Fibroblast of skin of back (primary cell): ENCODE measurements at regions not wholly inside any gene's neighbourhood (a gene's known extent, or its start where the extent isn't known, plus 50 kb on each side); places are given as distances from the start of the nearest gene placed in this dataset.

Source experiments
- DNase-seq: peaks from one replicate; pipeline ENCODE4 v3.0.0-alpha.2; 2013

GRCh38 chr5:125812651-125813050 lies 610.6 kb upstream of the GRAMD2B start:
- no peak for DNase-seq

GRCh38 chr5:125813221-125813974 lies 609.8 kb upstream of the GRAMD2B start:
- no peak for DNase-seq

- DNase-seq: no peak
Observed at GRCh38 chr5:125814119-125814518, 609.1 kb upstream of the GRAMD2B start.

- DNase-seq: peak; percentile 7
Observed at GRCh38 chr5:125823572-125823971, 599.6 kb upstream of the GRAMD2B start.

- no peak for DNase-seq
Observed at GRCh38 chr5:125826214-125826613, 597.0 kb upstream of the GRAMD2B start.

DNA sequence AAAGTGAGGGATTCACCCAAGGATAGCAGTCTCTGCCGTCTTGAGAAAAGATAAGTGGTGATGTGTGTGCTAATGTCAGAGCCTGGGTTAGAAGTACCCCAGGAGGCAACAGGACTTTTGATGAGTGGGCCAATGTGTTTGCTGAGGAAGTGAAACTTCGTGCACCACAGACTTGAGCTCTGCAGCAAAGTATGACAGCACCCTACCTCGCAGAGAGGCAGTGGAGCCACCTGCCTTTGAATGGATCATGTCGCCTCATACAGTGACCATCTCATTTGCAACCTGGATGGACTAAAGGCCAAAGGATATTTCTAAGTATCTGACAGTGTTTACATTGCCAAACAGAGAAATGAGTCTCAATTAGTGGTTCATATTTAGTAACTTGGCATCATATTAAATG lies 593.9 kb upstream of the GRAMD2B start:
- no peak for DNase-seq

DNA sequence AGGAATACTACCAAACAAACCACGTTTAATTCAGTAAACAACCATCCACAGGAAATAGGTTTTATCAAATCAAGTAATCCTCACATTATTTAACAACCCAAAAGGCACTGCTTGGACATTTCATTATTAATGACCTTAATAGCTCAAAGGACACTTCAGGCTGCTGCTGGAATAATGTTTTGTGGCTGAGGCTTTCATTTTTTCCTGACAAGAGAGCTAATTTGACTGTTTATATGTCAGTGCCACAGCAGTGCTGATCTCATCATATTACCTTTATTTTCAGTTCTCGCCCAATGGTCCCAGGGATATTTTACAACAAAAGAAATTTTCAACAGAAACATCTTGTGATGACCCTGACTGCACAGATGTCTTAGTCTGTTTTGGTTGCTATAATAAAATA lies 589.8 kb upstream of the GRAMD2B start:
- DNase-seq: no peak

DNA sequence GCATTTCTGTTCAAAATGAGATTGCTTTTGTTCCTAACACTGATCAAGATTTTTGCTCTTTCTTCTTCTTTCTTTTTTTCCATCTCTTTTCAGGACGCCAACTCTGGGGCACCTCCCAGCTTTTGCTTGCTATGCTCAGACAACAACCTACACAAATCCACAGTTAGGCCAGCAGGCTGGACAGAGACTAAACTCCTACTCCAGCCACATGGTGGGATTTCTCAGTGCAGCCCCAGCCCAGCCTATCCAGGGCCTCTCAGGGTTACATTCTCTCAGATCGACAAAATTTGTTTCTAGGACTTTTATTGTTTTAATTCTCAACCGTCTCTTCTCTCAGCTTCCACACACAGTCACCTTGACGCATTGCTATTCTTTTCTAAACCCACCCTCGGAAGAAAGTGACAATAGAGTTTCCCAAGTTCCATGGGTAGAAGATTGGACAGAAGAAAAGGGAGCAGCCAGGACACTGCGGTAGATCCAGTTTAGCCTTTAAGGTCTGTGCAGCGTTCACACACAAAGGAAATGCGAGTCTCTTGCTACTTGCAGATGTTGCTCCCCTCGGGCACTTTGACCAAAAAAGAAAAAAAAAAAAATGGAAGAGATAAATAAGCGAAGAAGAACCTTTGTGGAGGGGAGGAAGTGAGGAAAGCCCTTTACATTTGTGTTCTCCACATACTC lies 588.6 kb upstream of the GRAMD2B start:
- DNase-seq: no peak

GRCh38 chr5:125835293-125836172 lies 587.7 kb upstream of the GRAMD2B start:
- peak; percentile 9 for DNase-seq

DNA sequence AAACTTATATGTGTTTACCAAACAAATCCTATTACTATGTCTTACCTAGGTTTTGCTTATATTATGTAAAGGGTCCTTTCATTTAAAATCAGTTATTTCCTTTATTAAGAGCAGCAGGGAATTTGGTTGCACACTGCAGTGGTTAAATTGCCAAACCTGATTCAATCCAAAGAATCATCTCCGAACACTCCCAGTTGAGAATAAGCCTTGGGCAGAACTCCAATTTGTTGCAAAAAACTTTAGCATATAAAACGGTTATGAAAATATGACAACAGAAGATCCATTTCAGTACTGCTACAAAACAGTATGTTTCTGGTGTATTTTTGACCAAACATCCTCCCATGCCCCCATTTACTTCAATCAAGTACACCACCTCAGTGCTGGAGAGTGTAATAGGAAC lies 587.0 kb upstream of the GRAMD2B start:
- no peak for DNase-seq

DNA sequence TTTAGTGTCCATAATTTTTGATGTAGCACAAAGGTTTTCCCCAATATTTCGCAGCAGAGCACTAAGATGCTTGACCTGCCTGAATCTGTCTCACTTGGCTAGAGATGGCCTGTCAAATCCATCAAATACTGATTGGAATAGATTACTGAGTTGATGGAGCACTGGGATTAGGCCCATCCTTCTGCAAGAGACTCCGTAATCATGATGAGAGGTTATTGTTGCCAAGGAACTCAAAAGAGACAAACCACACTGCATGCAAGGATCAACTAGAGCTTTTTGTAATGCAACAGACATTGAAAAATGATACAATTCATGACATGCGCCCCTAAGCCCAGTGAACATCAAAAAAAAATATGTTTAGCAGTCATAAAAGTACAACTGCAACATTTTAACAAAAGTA lies 585.3 kb upstream of the GRAMD2B start:
- no peak for DNase-seq

DNA sequence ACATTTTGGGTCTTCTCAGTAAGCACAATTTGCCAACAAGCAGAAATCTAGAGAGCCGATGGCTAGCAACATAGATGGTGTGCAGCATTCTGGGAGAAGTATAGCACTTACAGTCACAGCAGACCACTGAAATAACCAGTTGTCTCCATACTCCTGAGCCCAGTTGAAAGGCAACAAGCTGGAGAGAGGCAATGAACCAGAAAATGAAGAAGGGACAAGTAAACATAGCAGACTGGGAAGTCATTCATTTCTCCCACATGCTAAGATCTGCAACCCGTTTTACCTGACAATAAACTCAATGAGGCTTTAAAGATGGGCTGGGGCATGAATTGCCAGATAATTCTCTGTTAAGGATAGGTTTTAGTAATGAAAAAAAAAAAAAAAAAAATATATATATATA lies 575.6 kb upstream of the GRAMD2B start:
- no peak for DNase-seq

- no peak for DNase-seq
Observed at GRCh38 chr5:125848751-125849150, 574.5 kb upstream of the GRAMD2B start.

DNA sequence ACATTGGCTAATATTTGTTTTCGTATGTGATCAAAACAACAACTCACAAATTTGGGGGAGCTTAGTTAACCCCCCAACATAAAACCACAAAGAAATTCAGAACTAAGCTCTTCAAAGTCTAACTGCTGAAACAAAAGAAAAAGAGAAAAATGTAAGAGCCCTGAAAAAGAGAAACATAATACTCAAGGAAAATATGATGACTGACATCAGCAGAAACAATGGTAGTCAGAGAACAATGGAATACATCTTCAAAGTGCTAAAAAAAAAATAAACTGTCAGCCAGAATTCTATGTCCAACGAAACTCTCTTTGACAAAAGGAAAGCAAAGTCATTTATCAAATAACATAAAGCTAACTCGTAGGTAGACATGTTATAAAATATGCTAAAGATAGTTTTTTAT lies 566.3 kb upstream of the GRAMD2B start:
- no peak for DNase-seq

DNA sequence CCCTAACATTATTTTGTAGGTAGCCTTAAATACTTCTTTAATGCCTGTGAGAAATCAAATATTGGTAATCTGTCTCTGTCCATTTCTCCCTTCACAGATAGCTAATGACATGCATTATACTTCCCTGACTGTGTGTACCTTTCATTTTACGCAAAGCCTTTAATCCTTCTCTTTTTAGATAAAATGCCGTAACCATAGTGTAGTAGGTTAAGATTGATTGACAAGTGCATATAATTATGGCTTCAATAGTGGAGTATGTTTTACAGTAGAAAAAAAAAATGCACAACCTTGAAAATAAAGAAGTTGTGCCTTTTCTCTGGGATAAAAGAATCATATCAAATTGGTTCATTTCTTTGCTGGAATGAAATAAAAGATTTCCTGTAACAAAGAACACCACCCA lies 559.6 kb upstream of the GRAMD2B start:
- no peak for DNase-seq

DNA sequence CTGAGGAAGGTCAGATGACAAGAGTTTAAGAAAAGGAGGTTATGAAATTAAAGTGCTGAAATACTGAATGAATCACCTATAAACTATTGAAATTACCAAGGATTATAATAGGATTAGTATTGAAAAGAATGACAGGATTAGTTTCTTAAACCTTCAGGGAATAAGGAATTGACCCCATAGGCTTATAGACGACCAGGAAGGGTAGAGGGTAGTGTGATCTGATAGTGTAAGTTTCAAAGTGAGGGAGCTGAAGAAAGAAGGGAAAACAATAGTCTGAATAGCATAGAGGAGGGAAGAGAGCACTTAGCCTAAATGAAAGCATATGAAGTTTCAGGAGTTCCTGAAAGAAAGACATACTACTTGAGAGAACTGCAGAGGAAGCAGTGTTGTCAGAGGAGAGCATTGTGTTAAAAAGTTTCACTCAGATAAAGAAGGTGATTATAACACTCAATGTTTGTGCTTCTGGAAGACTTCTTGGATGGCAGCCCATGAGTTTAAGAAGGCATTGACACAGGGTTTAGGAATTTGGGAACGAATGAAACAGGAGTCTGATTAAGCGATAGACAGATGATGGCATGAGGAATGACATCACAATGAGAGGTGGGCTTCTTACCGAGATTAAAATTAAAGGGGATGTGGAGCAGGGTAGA lies 557.9 kb upstream of the GRAMD2B start:
- DNase-seq: peak; percentile 42

- peak; percentile 14 for DNase-seq
Observed at GRCh38 chr5:125868036-125868435, 555.2 kb upstream of the GRAMD2B start.

DNA sequence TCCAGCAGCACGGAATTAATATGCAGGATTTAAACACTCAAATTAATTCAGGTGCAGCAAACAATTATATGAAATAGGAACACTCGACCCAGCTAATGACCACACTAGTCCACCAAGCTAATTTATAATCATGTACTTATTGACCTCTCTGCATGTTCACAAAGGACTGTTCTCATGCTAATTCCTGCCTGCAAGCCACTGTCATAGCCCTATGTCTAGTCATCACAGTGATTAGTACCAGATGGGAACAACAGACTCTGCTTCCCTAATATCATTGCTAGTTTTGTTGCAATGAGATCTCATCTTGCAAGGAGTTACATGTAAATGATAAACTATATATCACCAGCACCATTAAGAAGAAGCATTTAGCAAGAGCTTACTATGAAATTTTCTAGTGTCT lies 553.0 kb upstream of the GRAMD2B start:
- DNase-seq: peak; percentile 62

- DNase-seq: no peak
Observed at GRCh38 chr5:125874057-125874456, 549.2 kb upstream of the GRAMD2B start.

- no peak for DNase-seq
Observed at GRCh38 chr5:125874717-125875116, 548.5 kb upstream of the GRAMD2B start.

- no peak for DNase-seq
Observed at GRCh38 chr5:125877248-125877647, 546.0 kb upstream of the GRAMD2B start.

DNA sequence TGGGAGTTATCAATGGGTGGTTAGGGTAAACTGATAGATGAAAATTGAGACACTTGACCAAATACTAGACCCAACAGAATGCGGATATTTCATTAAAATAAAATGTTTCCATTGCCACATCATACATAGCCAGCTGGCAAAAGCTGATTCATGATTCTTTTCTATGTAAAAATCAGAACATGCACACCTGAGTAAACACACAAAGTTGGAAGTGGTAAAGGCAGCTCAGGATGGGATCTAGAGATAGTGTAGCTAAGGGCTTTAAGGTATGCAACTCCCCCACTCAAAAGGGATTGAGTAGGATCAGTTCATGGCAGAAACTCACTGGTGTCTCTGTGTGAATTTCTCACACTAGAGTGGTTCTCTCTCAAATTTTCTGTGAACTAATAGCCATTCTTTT lies 541.1 kb upstream of the GRAMD2B start:
- DNase-seq: no peak

DNA sequence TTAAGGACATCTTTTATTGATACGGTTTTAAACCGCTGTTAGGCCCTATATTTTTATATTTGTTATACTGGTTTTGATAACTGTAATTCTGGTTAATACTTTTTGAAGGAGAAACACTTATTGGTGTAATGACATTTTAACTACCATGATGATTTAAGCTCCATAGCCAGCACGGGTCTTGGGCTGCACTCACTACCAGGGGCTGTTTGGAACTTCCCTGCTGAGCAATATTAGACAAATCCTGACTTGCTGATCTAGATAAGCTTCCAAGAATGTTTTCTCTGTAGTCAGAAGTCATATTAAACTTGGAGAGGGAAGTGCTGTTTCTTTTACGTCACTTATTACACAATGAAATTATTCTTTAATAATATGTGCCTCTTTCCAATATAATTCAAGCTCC lies 540.0 kb upstream of the GRAMD2B start:
- DNase-seq: no peak
